ENCODE measurements at regions not wholly inside any gene's neighbourhood (a gene's known extent, or its start where the extent isn't known, plus 50 kb on each side); places are given as distances from the start of the nearest gene placed in this dataset.

GRCh38 chr20:11820838-11821237 is 96.9 kb upstream of the BTBD3 start:
- no peak for DNase-seq (ENCODE audit: low read depth)
- no peak for TF ChIP-seq CTCF (IDR thresholded peaks at IDR 0.05; ENCODE audit: insufficient read depth, low read length, poor library complexity, severe bottlenecking)

GRCh38 chr20:11822540-11822794 is 95.2 kb upstream of the BTBD3 start:
- no peak for TF ChIP-seq CTCF (IDR thresholded peaks at IDR 0.05; ENCODE audit: insufficient read depth, low read length, poor library complexity, severe bottlenecking)
- H3K27me3 ChIP-seq (ENCODE audit: control insufficient read depth, insufficient read depth, low read length) = no peaks in the 10 kb centered on the region
- H3K4me3 ChIP-seq (ENCODE audit: low read depth, low read length) = no peak overlapping the region
- no peak for DNase-seq (ENCODE audit: low read depth)
- H3K36me3 ChIP-seq (ENCODE audit: control insufficient read depth, insufficient read depth, low read length) = no peaks in the 10 kb centered on the region

More at GRCh38 chr20:11820838-11821237, 96.9 kb upstream of the BTBD3 start:
- Histone ChIP-seq H3K4me3 (ENCODE audit: low read depth, low read length) (no peak overlapping the region), H3K27me3 (ENCODE audit: control insufficient read depth, insufficient read depth, low read length) (no peaks in the 10 kb centered on the region), H3K36me3 (ENCODE audit: control insufficient read depth, insufficient read depth, low read length) (no peaks in the 10 kb centered on the region)

GRCh38 chr20:11826334-11826733 is 91.4 kb upstream of the BTBD3 start:
- Histone ChIP-seq H3K36me3 (ENCODE audit: control insufficient read depth, insufficient read depth, low read length) (no peaks in the 10 kb centered on the region), H3K4me3 (ENCODE audit: low read depth, low read length) (no peak overlapping the region), H3K27me3 (ENCODE audit: control insufficient read depth, insufficient read depth, low read length) (no peaks in the 10 kb centered on the region)
- no peak for TF ChIP-seq CTCF (IDR thresholded peaks at IDR 0.05; ENCODE audit: insufficient read depth, low read length, poor library complexity, severe bottlenecking)
- DNase-seq (ENCODE audit: low read depth) = no peak

- no peak for DNase-seq (ENCODE audit: low read depth)
- no peak for TF ChIP-seq CTCF (IDR thresholded peaks at IDR 0.05; ENCODE audit: insufficient read depth, low read length, poor library complexity, severe bottlenecking)
- Histone ChIP-seq H3K27me3 (ENCODE audit: control insufficient read depth, insufficient read depth, low read length) (no peaks in the 10 kb centered on the region), H3K4me3 (ENCODE audit: low read depth, low read length) (no peak overlapping the region), H3K36me3 (ENCODE audit: control insufficient read depth, insufficient read depth, low read length) (no peaks in the 10 kb centered on the region)
Measured at GRCh38 chr20:11832397-11832796, 85.3 kb upstream of the BTBD3 start.

- Histone ChIP-seq H3K36me3 (ENCODE audit: control insufficient read depth, insufficient read depth, low read length) (no peaks in the 10 kb centered on the region), H3K4me3 (ENCODE audit: low read depth, low read length) (no peak overlapping the region), H3K27me3 (ENCODE audit: control insufficient read depth, insufficient read depth, low read length) (no peaks in the 10 kb centered on the region)
- DNase-seq (ENCODE audit: low read depth) = no peak
- TF ChIP-seq CTCF (IDR thresholded peaks at IDR 0.05; ENCODE audit: insufficient read depth, low read length, poor library complexity, severe bottlenecking) = no peak
Measured at GRCh38 chr20:11832851-11833250, 84.8 kb upstream of the BTBD3 start.

GRCh38 chr20:11833825-11834224 is 83.9 kb upstream of the BTBD3 start:
- DNase-seq (ENCODE audit: low read depth) = no peak
- Histone ChIP-seq H3K27me3 (ENCODE audit: control insufficient read depth, insufficient read depth, low read length) (no peaks in the 10 kb centered on the region), H3K36me3 (ENCODE audit: control insufficient read depth, insufficient read depth, low read length) (no peaks in the 10 kb centered on the region), H3K4me3 (ENCODE audit: low read depth, low read length) (no peak overlapping the region)
- TF ChIP-seq CTCF (IDR thresholded peaks at IDR 0.05; ENCODE audit: insufficient read depth, low read length, poor library complexity, severe bottlenecking) = no peak
